GF-D8 (cell line): ENCODE measurements at regions not wholly inside any gene's neighbourhood (a gene's known extent, or its start where the extent isn't known, plus 50 kb on each side); places are given as distances from the start of the nearest gene placed in this dataset.
A peak's percentile ranks its signal among the peaks of the same experiment; 100 is the strongest.
"Not testable (repeated sequence)": the region's sequence is repeated elsewhere in the genome, so short reads cannot be mapped to it uniquely, and the experiment has no call there.

Experiments used
- DNase-seq: peaks from one replicate; lab custom pipeline; 2025; lab: John Stamatoyannopoulos, UW

GRCh38 chr6:137399881-137400443, 94.2 kb downstream of the OLIG3 start:
- no peak for DNase-seq

- no peak for DNase-seq
Observed at GRCh38 chr6:137395316-137395715, 98.9 kb downstream of the OLIG3 start.

GRCh38 chr6:137391061-137391814, 103.0 kb downstream of the OLIG3 start:
- DNase-seq = no peak

- no peak for DNase-seq
Observed at GRCh38 chr6:137390334-137390733, 103.9 kb downstream of the OLIG3 start.

- DNase-seq = peak; percentile 57
Observed at GRCh38 chr6:137389150-137389704, 105.0 kb downstream of the OLIG3 start.

- DNase-seq = no peak
Observed at GRCh38 chr6:137387096-137387764, 107.0 kb downstream of the OLIG3 start.

GRCh38 chr6:137383287-137383686, 110.9 kb downstream of the OLIG3 start:
- DNase-seq = not testable (repeated sequence)

GRCh38 chr6:137378090-137378369, 116.2 kb downstream of the OLIG3 start:
- no peak for DNase-seq

- DNase-seq = no peak
Observed at GRCh38 chr6:137373296-137373695, 120.9 kb downstream of the OLIG3 start.

- DNase-seq = no peak
Observed at GRCh38 chr6:137372532-137372931, 121.7 kb downstream of the OLIG3 start.

- DNase-seq = no peak
Observed at GRCh38 chr6:137371634-137372016, 122.6 kb downstream of the OLIG3 start.

- no peak for DNase-seq
Observed at GRCh38 chr6:137370871-137371633, 123.1 kb downstream of the OLIG3 start.

- DNase-seq = no peak
Observed at GRCh38 chr6:137369136-137369535, 125.1 kb downstream of the OLIG3 start.

GRCh38 chr6:137365707-137366437, 128.3 kb downstream of the OLIG3 start:
- no peak for DNase-seq

GRCh38 chr6:137363805-137364138, 130.4 kb downstream of the OLIG3 start:
- no peak for DNase-seq

- DNase-seq = no peak
Observed at GRCh38 chr6:137362878-137363804, 131.1 kb downstream of the OLIG3 start.

GRCh38 chr6:137361701-137362100, 132.5 kb downstream of the OLIG3 start:
- no peak for DNase-seq

- DNase-seq = no peak
Observed at GRCh38 chr6:137358273-137358672, 135.9 kb downstream of the OLIG3 start.

- DNase-seq = no peak
Observed at GRCh38 chr6:137357948-137358266, 136.3 kb downstream of the OLIG3 start.

GRCh38 chr6:137357263-137357947, 136.8 kb downstream of the OLIG3 start:
- DNase-seq = no peak
